ENCODE measurements at regions not wholly inside any gene's neighbourhood (a gene's known extent, or its start where the extent isn't known, plus 50 kb on each side); places are given as distances from the start of the nearest gene placed in this dataset.
"Not testable (repeated sequence)": the region's sequence is repeated elsewhere in the genome, so short reads cannot be mapped to it uniquely, and the experiment has no call there.

DNA sequence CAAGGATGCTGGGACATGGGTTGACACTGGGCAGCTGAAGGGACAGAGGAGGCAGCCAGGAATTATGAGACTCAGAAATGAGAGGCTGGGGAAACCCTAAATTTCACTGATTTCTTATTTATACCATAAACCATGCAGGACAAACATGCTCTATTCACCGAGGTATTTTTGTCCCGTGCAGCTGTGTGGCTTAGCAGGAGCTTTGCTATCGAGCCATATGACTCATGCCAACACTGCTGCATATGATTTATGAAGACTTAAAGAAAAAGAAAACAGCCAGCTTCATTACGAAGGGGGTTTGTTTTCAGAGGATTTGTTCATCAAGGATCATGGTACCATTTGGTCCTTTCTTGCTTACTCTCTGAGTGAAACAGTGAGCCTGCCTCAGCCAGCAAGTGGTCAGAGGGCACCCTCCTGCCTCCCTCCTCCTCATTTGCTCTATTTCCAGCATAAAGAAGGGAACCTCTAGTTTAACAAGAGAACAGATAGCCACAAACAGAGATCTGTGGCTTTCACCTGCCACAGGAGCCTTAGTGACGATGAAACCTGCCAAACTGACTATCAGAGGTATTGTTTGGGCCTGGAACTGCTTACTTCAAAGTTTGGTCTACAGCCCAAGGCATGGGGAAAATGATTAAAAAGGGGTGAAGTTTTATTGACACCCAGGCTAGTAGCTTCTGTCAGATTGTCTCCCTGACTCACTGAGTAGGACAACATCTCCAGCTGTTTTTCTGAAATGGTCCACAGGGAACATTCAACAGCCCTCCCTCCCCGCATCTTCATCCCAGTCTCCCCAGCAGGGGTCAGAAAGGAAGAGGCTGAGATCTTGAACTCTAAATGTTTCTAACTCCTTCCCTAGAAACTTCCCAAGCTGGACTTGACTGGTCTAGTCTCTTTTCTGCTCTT, 80.1 kb upstream of the MAML3 start:
- DNase-seq (no peak), ATAC-seq (no peak)
- intact Hi-C loops (cut with DNase I) = no loop called here

- intact Hi-C loops (cut with DNase I) = no loop called here
- DNase-seq (no peak), ATAC-seq (no peak)
Observed at GRCh38 chr4:140229881-140230280, 75.9 kb upstream of the MAML3 start.

DNA sequence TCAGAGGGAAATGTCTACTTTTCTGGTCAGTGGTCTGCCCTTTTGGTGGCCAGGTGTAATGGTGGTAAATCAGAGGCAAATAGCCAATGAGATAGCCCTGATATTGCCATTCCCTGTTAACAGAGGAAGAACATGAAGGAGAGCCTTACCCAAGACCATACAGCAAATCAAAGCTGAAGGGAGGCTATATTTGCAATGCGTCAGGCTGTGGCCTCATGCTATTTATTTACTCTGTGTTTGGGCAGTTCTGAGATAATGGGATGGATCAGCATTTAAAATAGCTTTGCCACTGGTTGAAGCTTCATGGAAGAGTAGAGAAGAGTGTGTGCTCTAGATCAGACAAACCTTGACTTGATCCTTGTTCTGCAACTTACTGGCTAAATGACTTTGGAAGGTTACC, 73.3 kb upstream of the MAML3 start:
- ATAC-seq = no peak
- no peak for DNase-seq
- intact Hi-C loops (cut with DNase I) = no loop called here

GRCh38 chr4:140223056-140223810, 69.2 kb upstream of the MAML3 start:
- intact Hi-C loops (cut with DNase I) = no loop called here
- ATAC-seq = no peak
- no peak for DNase-seq

- DNase-seq (no peak), ATAC-seq (no peak)
- intact Hi-C loops (cut with DNase I) = no loop called here
Observed at GRCh38 chr4:140222171-140222570, 68.2 kb upstream of the MAML3 start.

DNA sequence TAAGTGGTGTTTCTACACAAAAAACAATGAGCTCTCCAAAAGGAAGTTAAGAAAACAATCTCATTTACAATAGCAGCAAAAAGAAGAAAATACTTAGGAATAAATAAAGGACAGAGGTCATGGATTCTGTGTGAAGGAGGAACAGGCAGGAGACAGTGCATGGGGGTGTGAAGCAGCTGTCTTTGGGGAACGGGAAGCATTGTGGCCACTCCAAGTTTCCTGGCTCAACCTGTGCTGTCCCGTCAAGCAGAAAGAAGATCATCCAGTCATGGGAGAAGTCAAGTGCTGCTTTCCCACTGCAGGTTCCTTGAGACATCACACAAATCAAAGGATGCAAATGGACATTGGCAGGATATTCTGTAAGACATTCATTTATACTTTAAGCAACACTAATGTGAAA, 66.1 kb upstream of the MAML3 start:
- intact Hi-C loops (cut with DNase I) = no loop called here
- ATAC-seq = no peak
- no peak for DNase-seq

- intact Hi-C loops (cut with DNase I) = no loop called here
- DNase-seq = no peak
- no peak for ATAC-seq
Observed at GRCh38 chr4:140219567-140219966, 65.6 kb upstream of the MAML3 start.

DNA sequence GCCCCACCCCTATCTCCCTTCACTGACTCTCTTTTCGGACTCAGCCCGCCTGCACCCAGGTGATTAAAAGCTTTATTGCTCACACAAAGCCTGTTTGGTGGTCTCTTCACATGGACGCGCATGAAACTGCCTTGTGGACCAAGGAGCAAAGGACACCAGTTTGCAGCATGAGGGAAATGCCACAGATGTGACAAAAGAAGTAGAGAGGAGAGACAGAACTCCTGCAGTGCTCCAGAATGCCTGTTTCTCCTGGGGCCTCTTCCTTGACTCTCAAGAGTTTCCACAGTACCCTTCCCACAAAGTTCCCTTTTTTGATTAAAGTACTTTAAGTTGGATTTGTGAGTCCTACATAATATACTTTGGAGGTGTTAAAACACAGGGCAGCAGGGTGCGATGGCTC, 65.1 kb upstream of the MAML3 start:
- ATAC-seq; intact Hi-C loops (cut with DNase I): not testable (repeated sequence)

DNA sequence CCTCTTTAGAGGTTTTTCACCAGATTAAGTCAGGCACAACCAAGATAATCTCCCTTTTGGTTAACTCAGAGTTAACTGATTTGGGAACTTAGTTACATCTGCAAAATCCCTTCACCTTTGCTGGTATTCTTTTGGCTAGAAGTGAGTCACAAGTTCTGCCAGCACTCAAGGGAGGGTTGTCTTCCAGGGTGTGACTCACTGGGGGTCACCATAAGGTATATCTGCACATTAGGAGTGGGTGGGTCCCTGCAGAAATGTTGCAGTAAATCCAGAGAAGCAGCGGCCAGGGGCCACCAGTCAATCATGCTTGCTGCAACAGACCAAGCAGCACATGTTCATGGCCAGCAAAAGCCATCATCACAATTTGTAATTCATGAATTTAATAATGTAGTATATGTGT, 59.8 kb upstream of the MAML3 start:
- no peak for ATAC-seq

More for the DNA sequence above, 65.1 kb upstream of the MAML3 start:
- DNase-seq = not testable (repeated sequence)

DNA sequence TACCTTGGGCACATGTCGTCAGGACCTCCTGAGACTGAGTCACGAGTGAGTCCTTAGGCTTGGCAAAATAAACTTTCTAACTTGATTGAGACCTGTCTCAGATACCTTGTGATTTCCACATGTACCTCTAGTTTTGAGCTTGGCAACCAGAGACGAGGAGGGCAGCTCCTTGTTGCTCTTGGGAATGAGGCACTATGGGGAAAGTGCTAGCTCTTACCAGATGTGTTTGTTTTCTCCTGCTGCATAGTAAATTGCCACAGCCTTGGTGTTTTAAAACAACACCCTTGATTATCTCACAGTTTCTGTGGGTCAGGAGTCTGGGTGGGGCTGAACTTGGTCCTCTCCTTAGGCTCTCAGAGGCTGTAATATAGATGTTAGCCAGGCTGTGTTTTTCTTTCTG, 59.1 kb upstream of the MAML3 start:
- ATAC-seq = no peak
- intact Hi-C loops (cut with DNase I) = no loop called here

More for the DNA sequence above, 59.8 kb upstream of the MAML3 start:
- no peak for DNase-seq
- intact Hi-C loops (cut with DNase I) = no loop called here

GRCh38 chr4:140212646-140213045, 58.7 kb upstream of the MAML3 start:
- ATAC-seq (no peak), DNase-seq (no peak)
- intact Hi-C loops (cut with DNase I) = no loop called here

More for the DNA sequence above, 59.1 kb upstream of the MAML3 start:
- DNase-seq = no peak

DNA sequence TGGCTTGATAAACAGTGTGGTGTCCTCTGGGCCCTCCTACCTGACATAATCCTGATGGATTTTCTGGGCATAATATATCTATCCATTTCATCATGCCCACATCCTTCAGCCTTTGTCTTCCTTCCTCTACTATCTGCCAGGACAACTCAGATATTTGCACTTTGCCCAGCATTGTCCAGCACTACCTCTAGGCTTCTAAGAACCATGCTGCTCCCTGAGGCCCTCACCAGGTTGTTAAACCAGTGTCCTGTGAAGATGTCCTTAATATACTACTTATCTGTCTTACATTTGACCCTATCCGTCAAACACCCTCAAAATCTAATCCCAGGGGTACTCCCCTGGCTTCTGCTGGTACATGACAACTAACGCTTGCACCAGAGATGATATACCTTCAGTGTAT, 58.2 kb upstream of the MAML3 start:
- no peak for ATAC-seq

GRCh38 chr4:140211693-140212092, 57.7 kb upstream of the MAML3 start:
- ATAC-seq (no peak), DNase-seq (no peak)
- intact Hi-C loops (cut with DNase I) = no loop called here

More for the DNA sequence above, 58.2 kb upstream of the MAML3 start:
- intact Hi-C loops (cut with DNase I) = no loop called here
- DNase-seq = no peak

DNA sequence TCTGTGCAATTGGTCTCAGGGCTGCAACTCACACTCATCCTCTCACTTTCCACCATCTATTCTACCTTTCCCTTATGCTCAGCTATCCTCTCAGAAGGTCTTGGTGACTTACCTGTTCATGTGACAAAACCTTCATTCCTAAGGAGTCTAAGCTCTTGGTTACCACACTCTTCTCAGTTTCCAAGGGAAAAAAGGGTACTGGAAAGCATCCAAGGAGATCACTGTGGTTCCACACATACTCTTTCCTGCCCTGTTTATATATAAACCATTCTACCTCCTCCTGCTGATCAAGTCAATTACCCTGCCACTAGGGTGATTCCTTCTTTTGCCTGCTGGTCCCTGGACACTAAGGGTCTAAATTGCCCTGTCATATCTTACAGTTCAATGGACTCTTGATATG, 57.2 kb upstream of the MAML3 start:
- intact Hi-C loops (cut with DNase I) = no loop called here
- DNase-seq = no peak
- ATAC-seq = no peak

GRCh38 chr4:140208921-140209320, 54.9 kb upstream of the MAML3 start:
- intact Hi-C loops (cut with DNase I) = no loop called here
- no peak for ATAC-seq
- DNase-seq = no peak
